ENCODE measurements at regions not wholly inside any gene's neighbourhood (a gene's known extent, or its start where the extent isn't known, plus 50 kb on each side); places are given as distances from the start of the nearest gene placed in this dataset.

DNA sequence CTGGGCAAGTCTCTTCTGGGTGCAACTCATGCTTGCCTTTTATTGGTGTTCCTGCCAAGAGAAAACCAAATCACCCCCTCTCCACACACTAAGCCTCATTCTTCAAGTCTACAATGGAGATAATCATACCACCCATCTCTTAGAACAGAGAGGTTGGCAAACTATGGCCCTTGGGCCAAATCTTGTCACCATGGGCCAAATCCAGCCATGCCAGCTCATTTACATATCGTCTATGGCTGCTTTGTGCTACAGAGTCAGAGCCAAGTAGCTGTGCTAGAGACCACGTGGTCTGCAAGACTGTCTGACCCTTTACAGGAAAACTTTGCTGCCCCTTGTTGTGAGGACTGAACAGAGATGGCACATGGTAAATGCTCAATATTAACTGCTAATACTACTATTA lies 270.3 kb upstream of the PARD3B start (continued):
- TF ChIP-seq, protein P1, sequence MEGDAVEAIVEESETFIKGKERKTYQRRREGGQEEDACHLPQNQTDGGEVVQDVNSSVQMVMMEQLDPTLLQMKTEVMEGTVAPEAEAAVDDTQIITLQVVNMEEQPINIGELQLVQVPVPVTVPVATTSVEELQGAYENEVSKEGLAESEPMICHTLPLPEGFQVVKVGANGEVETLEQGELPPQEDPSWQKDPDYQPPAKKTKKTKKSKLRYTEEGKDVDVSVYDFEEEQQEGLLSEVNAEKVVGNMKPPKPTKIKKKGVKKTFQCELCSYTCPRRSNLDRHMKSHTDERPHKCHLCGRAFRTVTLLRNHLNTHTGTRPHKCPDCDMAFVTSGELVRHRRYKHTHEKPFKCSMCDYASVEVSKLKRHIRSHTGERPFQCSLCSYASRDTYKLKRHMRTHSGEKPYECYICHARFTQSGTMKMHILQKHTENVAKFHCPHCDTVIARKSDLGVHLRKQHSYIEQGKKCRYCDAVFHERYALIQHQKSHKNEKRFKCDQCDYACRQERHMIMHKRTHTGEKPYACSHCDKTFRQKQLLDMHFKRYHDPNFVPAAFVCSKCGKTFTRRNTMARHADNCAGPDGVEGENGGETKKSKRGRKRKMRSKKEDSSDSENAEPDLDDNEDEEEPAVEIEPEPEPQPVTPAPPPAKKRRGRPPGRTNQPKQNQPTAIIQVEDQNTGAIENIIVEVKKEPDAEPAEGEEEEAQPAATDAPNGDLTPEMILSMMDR (IDR thresholded peaks at IDR 0.05 in 2 of 3, conservative IDR thresholded peaks at IDR 0.05 in 1 of 3; ENCODE audit: borderline replicate concordance in 1 of 3, insufficient read depth in 1 of 3, low read depth in 2 of 3, low read length in 2 of 3), result no peak
- no peak for TF ChIP-seq SP1 (IDR thresholded peaks at IDR 0.05; ENCODE audit: low read depth)

DNA sequence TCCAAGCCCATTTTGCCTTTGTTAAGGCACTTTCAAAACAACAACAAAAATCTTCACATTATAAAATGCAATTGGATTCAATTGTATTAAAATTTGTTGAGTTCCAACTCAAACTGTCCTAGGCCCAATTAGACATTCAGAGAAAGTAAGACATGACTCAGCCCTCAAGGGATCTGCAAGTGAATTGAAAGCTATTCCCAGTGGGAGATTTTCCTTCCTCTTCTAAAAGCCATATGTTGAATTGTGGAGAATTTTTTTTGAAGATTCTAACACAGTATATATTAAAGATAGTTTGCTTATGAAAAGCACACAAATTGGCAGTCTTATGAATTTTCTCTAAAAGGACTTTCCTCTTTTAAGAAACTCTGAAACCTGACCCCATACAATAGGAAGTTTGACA lies 268.0 kb upstream of the PARD3B start:
- H3K4me3 ChIP-seq (replicated peaks in 1 of 2; ENCODE audit: low read depth in 1 of 2, low read length in 2 of 2), result no peak overlapping the region
- no peak overlapping the region for H3K9ac ChIP-seq (ENCODE audit: low read length)
- H3K4me2 ChIP-seq (ENCODE audit: low read length), result no peak overlapping the region
- no peaks in the 10 kb centered on the region for H3K9me2 ChIP-seq (ENCODE audit: insufficient read depth)
- intact Hi-C loops (cut with micrococcal nuclease), result loop anchor here (5.0 kb wide), 1 partner anchor 425 kb away; no protein-coding TSS in a partner anchor
- no peaks in the 10 kb centered on the region for H4K20me1 ChIP-seq (ENCODE audit: insufficient read depth)
- no peak overlapping the region for H3K27ac ChIP-seq (ENCODE audit: low read depth, low read length)
- ChIA-PET CTCF (no interaction called here), POLR2A (no interaction called here), RAD21 (ENCODE audit: low non-redundant PET in 1 of 2, low total read pairs in 2 of 2, uncharacterized antibody in 2 of 2, unreplicated experiment in 2 of 2) (no interaction called here)
- no peaks in the 10 kb centered on the region; the same call in 1 of the 2 replicates for H3K27me3 ChIP-seq (ENCODE audit: insufficient read depth, low read length)
- TF ChIP-seq EZH2 (IDR thresholded peaks at IDR 0.05) (no peak), SIN3A (IDR thresholded peaks at IDR 0.05; ENCODE audit: low read depth) (no peak), ELF1 (IDR thresholded peaks at IDR 0.05; ENCODE audit: borderline replicate concordance, low read depth) (no peak), JUND (IDR thresholded peaks at IDR 0.05) (no peak), SP1 (IDR thresholded peaks at IDR 0.05; ENCODE audit: low read depth) (no peak), YY1 (IDR thresholded peaks at IDR 0.05; ENCODE audit: extremely low read depth, insufficient replicate concordance, low read depth, low read length) (no peak), TCF7L2 (IDR thresholded peaks at IDR 0.05; ENCODE audit: borderline replicate concordance, extremely low read depth, insufficient read depth, insufficient read length) (no peak), POLR2A (IDR thresholded peaks at IDR 0.05; ENCODE audit: borderline replicate concordance, extremely low read depth, insufficient read depth, insufficient read length) (no peak)
- TF ChIP-seq, protein P2, sequence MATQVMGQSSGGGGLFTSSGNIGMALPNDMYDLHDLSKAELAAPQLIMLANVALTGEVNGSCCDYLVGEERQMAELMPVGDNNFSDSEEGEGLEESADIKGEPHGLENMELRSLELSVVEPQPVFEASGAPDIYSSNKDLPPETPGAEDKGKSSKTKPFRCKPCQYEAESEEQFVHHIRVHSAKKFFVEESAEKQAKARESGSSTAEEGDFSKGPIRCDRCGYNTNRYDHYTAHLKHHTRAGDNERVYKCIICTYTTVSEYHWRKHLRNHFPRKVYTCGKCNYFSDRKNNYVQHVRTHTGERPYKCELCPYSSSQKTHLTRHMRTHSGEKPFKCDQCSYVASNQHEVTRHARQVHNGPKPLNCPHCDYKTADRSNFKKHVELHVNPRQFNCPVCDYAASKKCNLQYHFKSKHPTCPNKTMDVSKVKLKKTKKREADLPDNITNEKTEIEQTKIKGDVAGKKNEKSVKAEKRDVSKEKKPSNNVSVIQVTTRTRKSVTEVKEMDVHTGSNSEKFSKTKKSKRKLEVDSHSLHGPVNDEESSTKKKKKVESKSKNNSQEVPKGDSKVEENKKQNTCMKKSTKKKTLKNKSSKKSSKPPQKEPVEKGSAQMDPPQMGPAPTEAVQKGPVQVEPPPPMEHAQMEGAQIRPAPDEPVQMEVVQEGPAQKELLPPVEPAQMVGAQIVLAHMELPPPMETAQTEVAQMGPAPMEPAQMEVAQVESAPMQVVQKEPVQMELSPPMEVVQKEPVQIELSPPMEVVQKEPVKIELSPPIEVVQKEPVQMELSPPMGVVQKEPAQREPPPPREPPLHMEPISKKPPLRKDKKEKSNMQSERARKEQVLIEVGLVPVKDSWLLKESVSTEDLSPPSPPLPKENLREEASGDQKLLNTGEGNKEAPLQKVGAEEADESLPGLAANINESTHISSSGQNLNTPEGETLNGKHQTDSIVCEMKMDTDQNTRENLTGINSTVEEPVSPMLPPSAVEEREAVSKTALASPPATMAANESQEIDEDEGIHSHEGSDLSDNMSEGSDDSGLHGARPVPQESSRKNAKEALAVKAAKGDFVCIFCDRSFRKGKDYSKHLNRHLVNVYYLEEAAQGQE (IDR thresholded peaks at IDR 0.05; ENCODE audit: low read depth), result no peak
- TF ChIP-seq, protein P3, sequence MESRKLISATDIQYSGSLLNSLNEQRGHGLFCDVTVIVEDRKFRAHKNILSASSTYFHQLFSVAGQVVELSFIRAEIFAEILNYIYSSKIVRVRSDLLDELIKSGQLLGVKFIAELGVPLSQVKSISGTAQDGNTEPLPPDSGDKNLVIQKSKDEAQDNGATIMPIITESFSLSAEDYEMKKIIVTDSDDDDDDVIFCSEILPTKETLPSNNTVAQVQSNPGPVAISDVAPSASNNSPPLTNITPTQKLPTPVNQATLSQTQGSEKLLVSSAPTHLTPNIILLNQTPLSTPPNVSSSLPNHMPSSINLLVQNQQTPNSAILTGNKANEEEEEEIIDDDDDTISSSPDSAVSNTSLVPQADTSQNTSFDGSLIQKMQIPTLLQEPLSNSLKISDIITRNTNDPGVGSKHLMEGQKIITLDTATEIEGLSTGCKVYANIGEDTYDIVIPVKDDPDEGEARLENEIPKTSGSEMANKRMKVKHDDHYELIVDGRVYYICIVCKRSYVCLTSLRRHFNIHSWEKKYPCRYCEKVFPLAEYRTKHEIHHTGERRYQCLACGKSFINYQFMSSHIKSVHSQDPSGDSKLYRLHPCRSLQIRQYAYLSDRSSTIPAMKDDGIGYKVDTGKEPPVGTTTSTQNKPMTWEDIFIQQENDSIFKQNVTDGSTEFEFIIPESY (IDR thresholded peaks at IDR 0.05; ENCODE audit: extremely low read depth, insufficient replicate concordance, low read length), result no peak
- H3K9me3 ChIP-seq (ENCODE audit: control insufficient read depth in 1 of 2, insufficient read depth in 1 of 2, low read depth in 1 of 2, low read length in 2 of 2), result no peaks in the 10 kb centered on the region
- H2AFZ ChIP-seq (ENCODE audit: low read depth, low read length, poor library complexity, severe bottlenecking), result no peak overlapping the region
- H3K4me1 ChIP-seq (ENCODE audit: control insufficient read depth in 1 of 2, insufficient read depth in 2 of 2, low read length in 2 of 2), result no peaks in the 10 kb centered on the region
- no peaks in the 10 kb centered on the region for H3K36me3 ChIP-seq (ENCODE audit: control insufficient read depth in 1 of 2, insufficient read depth in 2 of 2, low read length in 2 of 2)
- no peaks in the 10 kb centered on the region for H3K79me2 ChIP-seq (ENCODE audit: insufficient read depth, low read length)
- DNase-seq (ENCODE audit: low read depth, low spot score) (no peak), ATAC-seq (no peak)
- no TSS peak for BruUV-seq (replicated peaks)
